Spleen (tissue), 11 donors: ENCODE measurements at regions not wholly inside any gene's neighbourhood (a gene's known extent, or its start where the extent isn't known, plus 50 kb on each side); places are given as distances from the start of the nearest gene placed in this dataset.

Source experiments
- DNase-seq: peaks from one replicate; pipeline ENCODE4 v3.0.0-alpha.2; 2020
- H3K27ac ChIP-seq, 8 donors: fragments of 200-600 bp; sonication (generic) in 7 of 8; 1 replicate in 4 of 8; 2 replicates in 4 of 8; pipeline versions ENCODE4 v1.5.0 to v1.8.0; 2016 to 2021; ENCODE audit warnings: inconsistent platforms in 4 of 8, mild to moderate bottlenecking in 4 of 8, moderate library complexity in 1 of 8
- H3K27me3 ChIP-seq, 7 donors: fragments of 200-600 bp; sonication (generic) in 6 of 7; replicated peaks in 1 of 7; 1 replicate in 4 of 7; 2 replicates in 3 of 7; pipeline versions ENCODE4 v1.5.0 to v1.8.0; 2016 to 2021; ENCODE audit warnings: inconsistent platforms in 3 of 7, mild to moderate bottlenecking in 1 of 7
- H3K36me3 ChIP-seq, 6 donors: fragments of 200-600 bp; sonication (generic) in 5 of 6; 1 replicate in 4 of 6; 2 replicates in 2 of 6; pipeline versions ENCODE4 v1.5.0 to v1.8.0; 2016 to 2021; ENCODE audit warnings: inconsistent platforms in 2 of 6
- H3K4me1 ChIP-seq, 6 donors: fragments of 200-600 bp; sonication (generic) in 5 of 6; 1 replicate in 3 of 6; 2 replicates in 3 of 6; pipeline versions ENCODE4 v1.5.0 to v1.8.0; 2016 to 2021; ENCODE audit warnings: inconsistent platforms in 3 of 6
- H3K4me3 ChIP-seq, 8 donors: fragments of 200-600 bp; sonication (generic) in 7 of 8; 1 replicate in 4 of 8; 2 replicates in 4 of 8; pipeline versions ENCODE4 v1.5.0 to v1.8.0; 2016 to 2021; ENCODE audit warnings: inconsistent platforms in 4 of 8, mild to moderate bottlenecking in 4 of 8, moderate library complexity in 2 of 8
- H3K9me3 ChIP-seq, 8 donors: fragments of 200-600 bp; sonication (generic) in 7 of 8; 1 replicate in 4 of 8; 2 replicates in 4 of 8; pipeline versions ENCODE4 v1.5.0 to v1.8.0; 2016 to 2021; ENCODE audit warnings: inconsistent platforms in 4 of 8
- CTCF ChIP-seq, 11 experiments: fragments of 200-600 bp in 7 of 11; fragments of 450-650 bp in 4 of 11; sonication (generic) in 4 of 11; IDR thresholded peaks in 8 of 11; conservative IDR thresholded peaks in 3 of 11; 1 replicate in 7 of 11; 2 replicates in 4 of 11; pipeline versions ENCODE4 v1.4.0 to v1.8.0; 2016 to 2021; ENCODE audit warnings: antibody characterized with exemption in 11 of 11, inconsistent platforms in 4 of 11, mild to moderate bottlenecking in 1 of 11
- POLR2A ChIP-seq, 3 donors: fragments of 450-650 bp; IDR thresholded peaks; one replicate each; pipeline ENCODE4 v1.5.1; 2017; ENCODE audit warnings: antibody characterized with exemption in 3 of 3, mild to moderate bottlenecking in 1 of 3
- POLR2AphosphoS5 ChIP-seq, 3 donors: sonication (generic); formaldehyde crosslinking; IDR thresholded peaks; one replicate each; pipeline ENCODE4 v1.5.1; 2017; ENCODE audit warnings: antibody characterized with exemption in 3 of 3
- WGBS, 5 donors: extraction: QIAGEN DNeasy Blood & Tissue Kit in 3 of 5; methylation state at CpG; one replicate each; pipeline versions ENCODE4 v1.1.5 to v1.1.7; 2013 to 2018; 5-methylcytosine and 5-hydroxymethylcytosine counted together
- intact Hi-C: fragments of 100-400 bp; cut with DNase I; formaldehyde crosslinking; loops from one replicate; pipeline ENCODE4 v1.15.0; 2023; ENCODE audit warnings: low total_unique reads
- donor health status: healthy with polysubstance abuse.
- donor health status: DM: no; HTN: no; CAD: no; lungs with moderate emphysema.
- donor health status: DM: no; HTN: no; CAD: no.
- donor health status: Bipolar disorder and iron deficiency.
- donor health status: healthy.
- donor health status: DM: no; HTN: no; CAD: no.
- donor health status: DM: yes; HTN: yes; CAD: no.

- H3K4me3 ChIP-seq: no peak overlapping the region
- no peak for DNase-seq
- WGBS, 5 donors: 80 to 90% (median 83%) methylated on average over 6 of the region's 6 CpGs
- H3K27me3 ChIP-seq: no peaks in the 10 kb centered on the region
- intact Hi-C loops: no loop called here
- no peak overlapping the region for H3K27ac ChIP-seq
- peaks cover 0 to 15% (median 0%) of the 10 kb centered on the region in 8 donors for H3K9me3 ChIP-seq
- no peaks in the 10 kb centered on the region for H3K36me3 ChIP-seq
- TF ChIP-seq CTCF (IDR thresholded peaks at IDR 0.05 in 8 of 11, conservative IDR thresholded peaks at IDR 0.05 in 3 of 11) (no peak), POLR2AphosphoS5 (IDR thresholded peaks at IDR 0.05) (no peak)
- no peaks in the 10 kb centered on the region for H3K4me1 ChIP-seq
Measured at GRCh38 chr15:97849183-97849582, 111.3 kb upstream of the ARRDC4 start.

GRCh38 chr15:97858296-97858695 is 102.2 kb upstream of the ARRDC4 start:
- no peak overlapping the region for H3K4me3 ChIP-seq
- peaks cover 0 to 20% (median 0%) of the 10 kb centered on the region in 8 donors for H3K9me3 ChIP-seq
- TF ChIP-seq POLR2AphosphoS5 (IDR thresholded peaks at IDR 0.05) (no peak), POLR2A (IDR thresholded peaks at IDR 0.05) (no peak), CTCF (IDR thresholded peaks at IDR 0.05 in 8 of 11, conservative IDR thresholded peaks at IDR 0.05 in 3 of 11) (no peak)
- H3K36me3 ChIP-seq: no peaks in the 10 kb centered on the region
- no peaks in the 10 kb centered on the region for H3K27me3 ChIP-seq
- H3K27ac ChIP-seq: no peak overlapping the region
- WGBS, 5 donors: 78 to 91% (median 81%) methylated on average over 2 of the region's 2 CpGs
- intact Hi-C loops: no loop called here
- no peaks in the 10 kb centered on the region for H3K4me1 ChIP-seq
- no peak for DNase-seq

GRCh38 chr15:97861529-97862260 is 98.8 kb upstream of the ARRDC4 start:
- H3K36me3 ChIP-seq: no peaks in the 10 kb centered on the region
- 50 to 61% (median 51%) methylated on average over 2 of the region's 2 CpGs for WGBS, 5 donors
- H3K27ac ChIP-seq: no peak overlapping the region
- no peak overlapping the region for H3K4me3 ChIP-seq
- no peak for DNase-seq
- TF ChIP-seq CTCF (IDR thresholded peaks at IDR 0.05 in 8 of 11, conservative IDR thresholded peaks at IDR 0.05 in 3 of 11): no peak
- no peak for TF ChIP-seq POLR2A (IDR thresholded peaks at IDR 0.05)
- TF ChIP-seq POLR2AphosphoS5 (IDR thresholded peaks at IDR 0.05): no peak
- intact Hi-C loops: no loop called here
- H3K4me1 ChIP-seq: no peaks in the 10 kb centered on the region
- no peaks in the 10 kb centered on the region for H3K27me3 ChIP-seq
- H3K9me3 ChIP-seq: peaks cover 0 to 12% (median 0%) of the 10 kb centered on the region in 8 donors

GRCh38 chr15:97866959-97867358 is 93.5 kb upstream of the ARRDC4 start:
- intact Hi-C loops: no loop called here
- no peaks in the 10 kb centered on the region for H3K27me3 ChIP-seq
- H3K9me3 ChIP-seq: peaks cover 0 to 11% (median 0%) of the 10 kb centered on the region in 8 donors
- no peak for DNase-seq
- no peaks in the 10 kb centered on the region for H3K36me3 ChIP-seq
- no peaks in the 10 kb centered on the region for H3K4me1 ChIP-seq
- H3K27ac ChIP-seq: no peak overlapping the region
- WGBS, 5 donors: 82 to 89% (median 85%) methylated on average over 9 of the region's 9 CpGs
- TF ChIP-seq CTCF (IDR thresholded peaks at IDR 0.05 in 8 of 11, conservative IDR thresholded peaks at IDR 0.05 in 3 of 11): no peak
- TF ChIP-seq POLR2A (IDR thresholded peaks at IDR 0.05): no peak
- no peak for TF ChIP-seq POLR2AphosphoS5 (IDR thresholded peaks at IDR 0.05)
- no peak overlapping the region for H3K4me3 ChIP-seq
